ENCODE measurements at regions not wholly inside any gene's neighbourhood (a gene's known extent, or its start where the extent isn't known, plus 50 kb on each side); places are given as distances from the start of the nearest gene placed in this dataset.

GRCh38 chr9:95644377-95644776, 127.6 kb upstream of the PTCH1 start:
- H3K27me3 ChIP-seq (ENCODE audit: control insufficient read depth, insufficient read depth, low read length) = no peaks in the 10 kb centered on the region; the same call in 1 of the 2 replicates
- no peaks in the 10 kb centered on the region for H3K36me3 ChIP-seq (ENCODE audit: control insufficient read depth, insufficient read depth, low read length)
- no peak for TF ChIP-seq CTCF (IDR thresholded peaks at IDR 0.05; ENCODE audit: insufficient read depth, low read depth, low read length)
- POLR2A ChIA-PET = no interaction called here
- no peak overlapping the region for H3K4me3 ChIP-seq (ENCODE audit: low read depth, low read length)
- DNase-seq (ENCODE audit: low read depth) = no peak
- CTCF ChIA-PET = no interaction called here

- POLR2A ChIA-PET = no interaction called here
Observed at GRCh38 chr9:95643619-95644018, 126.8 kb upstream of the PTCH1 start.

GRCh38 chr9:95642189-95642588, 125.4 kb upstream of the PTCH1 start:
- Histone ChIP-seq H3K36me3 (ENCODE audit: control insufficient read depth, insufficient read depth, low read length) (no peaks in the 10 kb centered on the region), H3K4me3 (ENCODE audit: low read depth, low read length) (no peak overlapping the region), H3K27me3 (ENCODE audit: control insufficient read depth, insufficient read depth, low read length) (no peaks in the 10 kb centered on the region; the same call in 1 of the 2 replicates)
- POLR2A ChIA-PET = no interaction called here
- CTCF ChIA-PET = no interaction called here
- no peak for TF ChIP-seq CTCF (IDR thresholded peaks at IDR 0.05; ENCODE audit: insufficient read depth, low read depth, low read length)
- DNase-seq (ENCODE audit: low read depth) = no peak

More at GRCh38 chr9:95643619-95644018, 126.8 kb upstream of the PTCH1 start:
- CTCF ChIA-PET = no interaction called here
- no peak for TF ChIP-seq CTCF (IDR thresholded peaks at IDR 0.05; ENCODE audit: insufficient read depth, low read depth, low read length)
- Histone ChIP-seq H3K27me3 (ENCODE audit: control insufficient read depth, insufficient read depth, low read length) (no peaks in the 10 kb centered on the region; the same call in 1 of the 2 replicates), H3K36me3 (ENCODE audit: control insufficient read depth, insufficient read depth, low read length) (no peaks in the 10 kb centered on the region), H3K4me3 (ENCODE audit: low read depth, low read length) (no peak overlapping the region)
- DNase-seq (ENCODE audit: low read depth) = no peak

- Histone ChIP-seq H3K4me3 (ENCODE audit: low read depth, low read length) (no peak overlapping the region), H3K27me3 (ENCODE audit: control insufficient read depth, insufficient read depth, low read length) (no peaks in the 10 kb centered on the region), H3K36me3 (ENCODE audit: control insufficient read depth, insufficient read depth, low read length) (no peaks in the 10 kb centered on the region)
- CTCF ChIA-PET = no interaction called here
- TF ChIP-seq CTCF (IDR thresholded peaks at IDR 0.05; ENCODE audit: insufficient read depth, low read depth, low read length) = no peak
- no peak for DNase-seq (ENCODE audit: low read depth)
- POLR2A ChIA-PET = no interaction called here
Observed at GRCh38 chr9:95641586-95641985, 124.8 kb upstream of the PTCH1 start.

- DNase-seq (ENCODE audit: low read depth) = no peak
- POLR2A ChIA-PET = no interaction called here
- CTCF ChIA-PET = no interaction called here
- Histone ChIP-seq H3K36me3 (ENCODE audit: control insufficient read depth, insufficient read depth, low read length) (no peaks in the 10 kb centered on the region), H3K4me3 (ENCODE audit: low read depth, low read length) (no peak overlapping the region), H3K27me3 (ENCODE audit: control insufficient read depth, insufficient read depth, low read length) (no peaks in the 10 kb centered on the region)
- TF ChIP-seq CTCF (IDR thresholded peaks at IDR 0.05; ENCODE audit: insufficient read depth, low read depth, low read length) = no peak
Observed at GRCh38 chr9:95640336-95640735, 123.6 kb upstream of the PTCH1 start.

All from BJ (cell line).